ENCODE measurements at regions not wholly inside any gene's neighbourhood (a gene's known extent, or its start where the extent isn't known, plus 50 kb on each side); places are given as distances from the start of the nearest gene placed in this dataset.

DNA sequence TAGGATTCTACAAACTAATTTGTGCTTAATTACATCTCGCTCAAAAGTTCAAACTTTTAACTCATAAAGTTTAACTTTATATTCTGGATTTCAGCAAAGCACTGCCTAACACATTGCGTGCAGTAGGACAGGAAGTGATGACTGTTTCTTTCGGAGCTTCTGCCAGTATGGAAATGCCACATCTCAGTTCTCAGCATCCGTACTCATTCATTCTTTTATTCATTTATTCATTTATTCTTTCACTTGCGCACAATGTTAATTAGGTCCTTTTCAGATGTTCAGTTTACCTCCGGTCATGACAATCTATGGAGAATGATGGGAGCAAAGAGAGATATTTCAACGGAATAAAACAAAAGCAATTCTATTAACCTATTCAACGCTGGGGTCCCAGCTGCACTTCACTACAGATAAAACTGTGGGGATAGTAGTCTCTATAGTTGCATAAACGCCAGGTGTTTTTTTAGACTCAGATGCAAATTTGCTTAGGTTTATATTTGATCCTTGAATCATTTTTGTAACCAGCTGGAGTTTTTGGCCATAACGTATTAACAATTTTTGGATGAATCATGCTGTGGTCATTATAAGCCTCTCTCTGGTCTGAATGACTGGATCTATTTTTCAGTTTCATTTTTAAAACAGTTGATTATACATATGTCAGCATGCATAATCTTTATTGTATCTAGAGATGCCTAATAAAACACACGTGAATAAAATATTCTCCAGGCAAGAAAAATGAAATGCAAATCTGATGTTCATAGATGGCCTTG is 143.9 kb downstream of the KCNJ2 start:
- TF ChIP-seq, protein P1, sequence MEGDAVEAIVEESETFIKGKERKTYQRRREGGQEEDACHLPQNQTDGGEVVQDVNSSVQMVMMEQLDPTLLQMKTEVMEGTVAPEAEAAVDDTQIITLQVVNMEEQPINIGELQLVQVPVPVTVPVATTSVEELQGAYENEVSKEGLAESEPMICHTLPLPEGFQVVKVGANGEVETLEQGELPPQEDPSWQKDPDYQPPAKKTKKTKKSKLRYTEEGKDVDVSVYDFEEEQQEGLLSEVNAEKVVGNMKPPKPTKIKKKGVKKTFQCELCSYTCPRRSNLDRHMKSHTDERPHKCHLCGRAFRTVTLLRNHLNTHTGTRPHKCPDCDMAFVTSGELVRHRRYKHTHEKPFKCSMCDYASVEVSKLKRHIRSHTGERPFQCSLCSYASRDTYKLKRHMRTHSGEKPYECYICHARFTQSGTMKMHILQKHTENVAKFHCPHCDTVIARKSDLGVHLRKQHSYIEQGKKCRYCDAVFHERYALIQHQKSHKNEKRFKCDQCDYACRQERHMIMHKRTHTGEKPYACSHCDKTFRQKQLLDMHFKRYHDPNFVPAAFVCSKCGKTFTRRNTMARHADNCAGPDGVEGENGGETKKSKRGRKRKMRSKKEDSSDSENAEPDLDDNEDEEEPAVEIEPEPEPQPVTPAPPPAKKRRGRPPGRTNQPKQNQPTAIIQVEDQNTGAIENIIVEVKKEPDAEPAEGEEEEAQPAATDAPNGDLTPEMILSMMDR (IDR thresholded peaks at IDR 0.05) = no peak
- TF ChIP-seq POLR2A (IDR thresholded peaks at IDR 0.05) = no peak

Data from stomach (tissue), 4 donors.